CD4-positive, alpha-beta T cell treated with Interleukin-2 at 100 ng/mL for 4 hours (primary cell): ENCODE measurements at regions not wholly inside any gene's neighbourhood (a gene's known extent, or its start where the extent isn't known, plus 50 kb on each side); places are given as distances from the start of the nearest gene placed in this dataset.

Experiments
- DNase-seq: peaks from one replicate; pipeline ENCODE4 v3.0.0-alpha.2; 2020; ENCODE audit warnings: low spot score

DNA sequence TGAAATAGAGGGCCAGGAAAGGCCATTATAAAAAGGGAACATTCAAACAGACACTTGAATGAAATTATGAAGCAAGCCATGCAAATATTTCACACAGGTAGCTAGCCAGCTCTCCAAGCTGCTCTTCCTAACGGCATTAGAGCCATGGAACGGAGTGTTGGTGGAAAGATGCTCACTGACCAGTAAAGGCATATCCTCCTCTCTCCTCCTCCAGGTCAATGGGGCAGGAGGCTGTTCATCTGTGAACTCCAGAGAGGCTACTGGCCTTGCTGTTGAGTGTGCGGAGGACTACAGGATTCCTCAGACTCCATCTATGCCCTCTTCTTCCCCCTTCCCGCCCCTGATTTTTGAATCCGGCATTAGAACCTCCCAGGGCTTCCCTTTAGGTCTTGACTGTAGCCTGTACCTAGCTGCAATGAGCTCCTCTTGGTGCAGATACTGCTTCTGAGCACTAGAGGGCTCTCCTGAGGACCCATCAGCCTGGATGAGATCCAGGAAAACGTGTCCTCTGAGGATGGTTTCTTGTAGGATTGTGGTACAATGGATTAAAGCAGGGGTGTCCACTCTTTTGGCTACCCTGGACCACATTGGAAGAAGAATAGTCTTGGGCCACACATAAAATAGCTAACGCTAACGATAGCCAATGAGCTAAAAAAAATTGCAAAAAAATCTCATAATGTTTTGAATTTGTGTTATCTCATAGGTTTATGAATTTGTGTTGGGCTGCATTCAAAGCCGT lies 162.2 kb downstream of the SREK1 start:
- peak; percentile 30 for DNase-seq

DNA sequence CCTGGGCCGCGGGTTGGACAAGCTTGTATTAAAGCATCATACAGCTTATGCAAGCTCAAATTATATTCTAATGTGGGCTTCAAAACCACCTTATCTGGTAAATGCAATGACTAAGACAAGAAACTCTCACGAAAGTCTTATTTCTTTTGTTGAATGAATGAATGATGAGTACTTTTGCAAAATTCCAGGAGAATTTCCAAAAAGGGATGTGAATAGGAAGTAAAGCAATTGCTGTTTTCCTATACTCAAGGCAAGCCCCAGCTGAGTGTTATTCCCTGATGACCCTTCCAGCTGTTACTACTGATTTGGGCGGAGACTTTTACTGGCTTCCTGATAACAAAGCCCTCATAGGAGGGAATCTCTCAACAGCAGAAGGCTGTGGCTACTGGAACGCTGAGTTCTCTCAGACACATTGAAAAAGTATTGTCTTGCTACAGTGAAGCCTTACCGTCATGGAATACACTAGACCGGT lies 162.8 kb downstream of the SREK1 start:
- DNase-seq: no peak

DNA sequence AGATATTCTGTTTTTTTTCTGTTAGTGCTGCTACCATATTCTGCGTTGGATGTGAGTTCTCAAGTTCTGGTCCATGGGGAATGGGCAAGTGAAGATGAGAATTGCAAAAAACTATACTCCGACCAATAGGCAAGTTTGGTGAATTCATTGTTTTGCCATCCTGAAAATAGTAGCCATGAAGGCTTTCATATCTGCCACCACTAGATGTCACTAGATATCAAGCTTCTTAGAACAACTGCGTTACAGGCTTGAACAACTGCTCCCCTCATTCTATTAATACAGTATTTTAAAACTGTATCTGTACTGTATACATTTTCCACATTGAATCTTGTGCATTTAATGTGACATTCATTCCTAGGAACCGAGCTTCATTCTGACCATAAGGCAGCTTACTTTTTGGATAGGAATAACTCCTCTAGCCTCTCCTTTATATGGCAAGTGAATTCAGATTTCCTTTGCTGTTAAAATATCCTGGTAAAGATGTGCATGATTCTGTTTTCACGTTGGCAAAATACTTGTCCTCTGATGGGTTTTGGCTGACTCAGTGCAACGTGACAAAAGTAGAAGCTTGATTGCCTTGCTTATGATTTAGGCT lies 163.6 kb downstream of the SREK1 start:
- DNase-seq: peak; percentile 59

DNA sequence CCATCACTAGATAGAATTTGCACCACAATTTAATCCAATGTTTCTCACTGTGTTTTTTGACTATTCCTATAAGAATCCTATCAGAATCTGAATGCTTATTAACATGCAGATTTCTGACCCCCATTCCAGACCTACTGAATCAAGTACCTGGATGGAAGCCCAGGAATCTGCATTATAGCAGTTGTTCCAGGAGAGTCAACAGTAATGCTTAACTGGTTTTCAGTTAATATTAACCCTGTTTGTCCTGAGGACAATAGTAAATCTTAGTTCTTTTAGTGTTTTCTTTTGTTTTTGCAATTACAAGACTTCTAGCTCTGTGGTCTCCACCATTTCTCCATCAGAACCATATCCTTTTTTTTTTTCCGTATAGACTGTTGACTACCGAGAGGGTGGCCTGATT lies 168.2 kb downstream of the SREK1 start:
- DNase-seq: no peak

DNA sequence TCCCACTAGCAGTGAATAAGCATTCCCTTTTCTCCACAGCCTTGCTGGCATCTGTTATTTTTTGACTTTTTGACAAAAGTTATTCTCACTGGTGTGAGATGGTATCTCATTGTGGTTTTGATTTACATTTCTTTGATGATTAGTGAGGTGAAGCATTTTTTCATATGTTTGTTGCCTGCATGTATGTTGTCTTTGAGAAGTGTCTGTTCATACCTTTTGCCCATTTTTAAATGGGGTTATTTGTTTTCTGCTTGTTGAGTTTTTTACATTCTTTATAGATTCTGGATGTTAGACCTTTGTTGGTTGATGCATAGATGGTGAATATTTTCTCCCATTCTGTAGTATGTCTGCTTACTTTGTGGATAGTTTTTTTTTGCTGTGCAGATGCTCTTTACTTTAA lies 171.7 kb downstream of the SREK1 start:
- DNase-seq: no peak

DNA sequence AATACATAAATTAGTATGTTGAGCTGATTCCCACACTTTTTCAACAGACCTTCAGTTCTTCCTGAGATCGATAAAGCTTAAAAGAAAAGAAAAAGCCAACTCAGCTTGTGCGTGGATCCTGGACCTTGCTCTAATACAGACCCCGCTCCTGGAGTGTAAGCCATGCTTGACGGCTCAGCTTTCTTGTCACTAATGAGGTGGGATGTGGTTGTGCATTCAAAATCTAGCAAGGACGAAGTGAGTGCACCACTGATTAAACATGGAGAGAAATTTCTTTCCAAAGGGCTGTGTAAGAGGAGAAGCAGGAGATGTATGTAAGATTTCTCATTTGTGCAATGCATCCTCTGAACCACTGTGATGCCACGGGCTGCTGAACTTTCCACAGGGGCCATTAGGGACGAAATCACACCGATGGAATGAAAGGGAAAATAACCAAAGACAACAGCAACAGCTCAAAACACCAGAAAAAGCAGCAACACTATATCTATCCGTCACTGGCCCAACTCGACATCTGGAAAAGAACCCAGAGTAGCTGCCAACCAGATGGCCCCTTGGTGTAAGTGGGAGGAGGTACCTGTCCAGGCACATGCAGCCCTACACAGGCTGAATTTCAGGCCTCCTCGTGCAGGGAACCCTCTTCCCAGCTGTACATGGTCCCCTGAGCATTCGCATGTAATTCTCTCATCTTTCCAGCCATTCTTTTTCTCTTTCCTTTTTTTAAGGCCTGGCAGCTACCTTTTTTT lies 178.9 kb downstream of the SREK1 start:
- DNase-seq: no peak

DNA sequence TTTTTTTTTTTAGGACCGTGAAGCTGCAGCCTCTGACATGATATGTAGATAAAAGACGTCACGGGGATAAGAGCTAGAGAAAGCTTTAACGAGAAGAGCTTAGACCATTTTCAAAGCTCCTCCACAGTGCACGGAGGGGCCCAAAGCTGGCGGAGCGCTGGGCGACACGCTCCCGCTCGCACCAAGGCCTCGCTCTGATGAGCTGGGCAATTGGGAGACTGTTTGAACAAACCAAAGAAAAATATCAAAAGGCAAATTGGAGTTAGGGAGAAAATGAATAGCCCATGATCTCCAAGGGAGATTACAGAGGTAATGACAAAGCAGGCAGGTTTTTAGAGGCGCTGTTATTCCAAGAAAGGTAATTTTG lies 179.4 kb downstream of the SREK1 start:
- no peak for DNase-seq

DNA sequence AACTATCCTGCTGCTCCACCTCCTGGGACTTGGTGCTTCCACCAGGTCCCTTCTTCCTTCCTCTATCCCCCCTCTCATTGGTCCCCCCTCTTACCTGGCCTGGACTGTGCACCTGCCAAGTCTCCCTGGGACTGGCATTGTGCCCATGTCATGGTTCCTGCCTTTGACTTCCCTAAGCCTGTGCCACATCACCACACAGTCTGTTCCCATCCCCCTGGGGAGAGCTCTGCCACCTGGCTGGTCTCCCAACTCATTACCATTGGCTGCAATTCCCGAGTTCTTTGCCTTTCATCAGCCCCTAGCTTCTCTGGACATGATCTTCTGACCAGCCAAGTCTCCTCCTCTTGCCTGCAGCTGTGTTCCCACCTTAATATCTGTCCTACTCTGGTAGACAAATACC lies 180.3 kb downstream of the SREK1 start:
- DNase-seq: no peak

DNA sequence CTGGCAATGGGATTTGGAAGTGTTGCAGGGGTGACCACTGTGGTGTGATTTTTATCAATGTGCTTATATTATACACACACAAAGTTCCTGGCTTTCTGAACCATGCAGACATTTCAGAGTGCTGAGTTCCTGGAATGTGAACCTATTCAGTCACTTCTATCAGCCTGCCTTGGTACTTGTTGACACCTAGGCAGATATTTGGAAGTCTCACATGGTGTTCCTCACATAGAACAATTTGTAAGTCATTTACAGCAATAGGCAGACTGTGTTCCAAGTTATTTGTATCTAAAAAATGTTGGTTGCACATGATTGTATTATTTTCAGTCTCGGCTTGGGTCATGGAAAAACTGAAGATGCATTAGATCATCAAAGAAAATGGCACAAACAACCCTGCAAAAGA lies 182.2 kb downstream of the SREK1 start:
- DNase-seq: no peak

DNA sequence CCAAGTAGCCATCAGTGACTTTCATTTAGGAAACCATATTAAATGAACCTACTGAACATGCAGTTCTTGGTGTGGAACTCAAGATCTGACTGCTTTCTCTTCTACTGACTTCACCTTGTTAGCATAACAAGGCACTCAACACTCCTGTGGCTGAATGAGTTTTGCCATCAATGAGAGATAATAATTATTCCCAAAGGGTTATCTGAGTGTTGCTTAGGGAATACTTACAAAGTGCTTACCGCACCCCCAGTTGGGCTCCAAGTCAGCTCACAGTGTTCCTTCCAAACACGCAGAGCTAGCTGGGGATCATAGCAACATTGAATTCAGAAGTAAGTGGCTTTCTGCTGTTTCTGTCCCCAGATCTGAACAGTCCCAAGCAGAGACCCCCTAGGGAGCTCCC lies 182.9 kb downstream of the SREK1 start:
- no peak for DNase-seq

DNA sequence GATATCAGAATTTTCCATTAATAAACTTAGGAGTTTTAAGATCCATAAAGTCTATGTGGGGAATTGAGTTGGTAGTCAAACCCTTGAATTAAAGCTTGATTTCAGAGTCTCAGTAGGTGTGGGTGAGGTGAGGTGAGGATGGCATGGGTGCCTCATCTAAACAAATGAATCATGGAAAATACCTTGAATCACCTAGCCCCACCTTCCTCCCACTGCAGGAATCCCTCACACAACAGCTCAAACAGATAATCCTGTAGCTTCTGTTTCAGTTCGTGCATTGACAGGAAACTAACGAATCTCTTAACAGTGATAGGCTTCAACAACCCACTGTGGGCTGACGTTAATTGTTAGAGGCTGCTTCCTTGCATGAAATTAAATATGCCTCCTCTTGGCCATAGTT lies 185.0 kb downstream of the SREK1 start:
- no peak for DNase-seq

DNA sequence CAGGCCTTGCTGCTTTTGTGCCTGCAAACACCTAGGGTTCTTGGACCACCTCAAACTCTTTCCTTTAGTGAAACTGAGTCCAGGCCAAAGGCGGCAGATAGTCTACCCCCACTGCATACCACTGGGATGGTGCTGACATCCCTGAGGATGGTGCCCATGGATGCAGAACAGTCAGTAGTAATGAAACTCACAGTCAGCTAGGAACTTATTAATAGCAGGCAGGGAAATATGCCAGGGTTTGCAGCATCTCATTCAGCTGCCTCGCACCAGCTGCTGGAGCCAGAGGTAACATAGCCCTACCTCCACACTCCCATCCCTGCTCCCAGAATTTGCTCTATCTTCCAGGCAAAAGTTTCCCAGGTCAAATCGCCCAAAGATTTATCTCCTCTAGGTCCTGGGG lies 189.1 kb downstream of the SREK1 start:
- DNase-seq: no peak

DNA sequence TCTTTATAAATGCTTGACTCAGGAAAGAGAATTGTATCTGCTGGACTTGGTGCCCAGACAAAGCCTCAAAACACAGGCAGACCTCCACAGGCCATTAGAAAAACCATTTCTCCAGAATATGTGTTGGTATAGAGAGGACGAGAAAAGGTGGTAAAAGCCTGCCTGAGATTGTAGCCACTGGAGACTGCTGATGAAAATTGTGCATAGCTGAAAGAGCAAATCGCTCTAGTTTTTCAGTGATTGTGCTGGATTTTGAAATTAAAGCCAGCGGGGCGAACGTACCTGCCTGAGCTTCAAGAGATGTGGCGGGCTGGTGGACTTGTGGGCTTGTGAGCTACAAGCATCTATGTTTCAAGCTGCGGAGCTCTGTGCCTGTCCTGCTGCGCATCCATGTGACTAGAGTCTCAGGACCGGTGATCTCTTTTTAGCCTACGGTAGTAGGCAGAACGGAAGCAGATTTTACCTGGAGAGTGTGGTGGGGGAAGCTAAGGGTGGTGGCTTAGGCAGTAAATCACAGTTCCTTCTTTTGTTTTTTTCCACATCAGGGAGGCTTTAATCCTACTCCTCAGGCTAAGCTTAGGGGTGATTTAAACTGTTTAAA lies 193.6 kb downstream of the SREK1 start:
- no peak for DNase-seq

DNA sequence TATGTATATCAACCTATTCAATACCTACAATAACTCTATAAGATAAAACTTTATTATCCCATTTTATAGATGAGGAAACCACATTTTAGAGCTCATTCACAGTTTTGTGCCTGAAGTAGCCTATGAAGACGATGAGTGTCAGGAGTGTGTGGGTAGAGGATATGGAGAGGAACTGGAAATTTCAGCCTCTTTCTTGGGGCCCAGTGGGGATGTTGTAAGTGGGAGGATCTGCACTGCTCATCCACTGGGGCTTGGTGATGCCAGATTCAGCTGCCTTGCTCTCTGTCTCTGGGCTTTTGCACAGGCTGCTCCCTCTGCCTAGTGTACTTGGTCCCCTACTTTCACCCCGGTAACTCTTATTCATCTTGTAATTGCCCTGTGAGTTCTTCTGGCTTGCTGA lies 194.7 kb downstream of the SREK1 start:
- no peak for DNase-seq

DNA sequence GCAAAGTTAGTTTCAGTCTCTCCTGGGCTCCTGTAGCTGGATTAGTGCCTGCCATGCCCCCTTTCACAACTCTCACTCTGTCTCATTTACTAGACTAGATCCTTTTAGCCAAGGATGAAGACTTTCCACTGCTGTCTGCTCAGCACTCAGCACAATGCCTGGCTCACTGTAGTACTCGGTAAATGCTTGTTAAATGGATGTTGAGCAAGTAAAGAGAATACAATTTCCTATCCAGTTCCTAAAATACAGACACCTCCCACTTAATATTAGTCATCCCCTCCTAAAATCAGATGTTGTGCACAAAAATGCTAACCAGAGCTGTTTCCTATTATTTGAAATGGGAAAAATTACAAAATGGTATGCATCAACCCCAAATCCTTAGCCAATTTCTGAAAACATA lies 195.8 kb downstream of the SREK1 start:
- no peak for DNase-seq

DNA sequence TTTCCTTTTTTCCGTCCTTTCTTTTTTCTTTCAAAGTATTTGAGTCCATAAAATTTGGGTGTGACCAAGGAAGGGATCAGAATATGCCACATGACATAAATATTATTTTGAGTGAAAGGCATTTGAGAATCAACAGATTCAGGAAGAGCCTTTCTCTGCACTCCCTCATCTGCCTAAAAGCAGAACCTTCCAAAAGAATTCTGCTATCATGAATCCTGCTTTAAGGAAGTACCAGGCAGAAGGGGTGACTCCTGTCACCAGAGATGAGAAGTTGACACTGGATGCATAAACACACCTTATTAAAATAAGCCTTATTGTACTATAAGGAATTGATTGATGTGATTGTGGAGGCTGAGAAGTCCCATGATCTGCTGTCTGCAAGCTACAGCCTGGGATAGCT lies 196.7 kb downstream of the SREK1 start:
- DNase-seq: no peak

DNA sequence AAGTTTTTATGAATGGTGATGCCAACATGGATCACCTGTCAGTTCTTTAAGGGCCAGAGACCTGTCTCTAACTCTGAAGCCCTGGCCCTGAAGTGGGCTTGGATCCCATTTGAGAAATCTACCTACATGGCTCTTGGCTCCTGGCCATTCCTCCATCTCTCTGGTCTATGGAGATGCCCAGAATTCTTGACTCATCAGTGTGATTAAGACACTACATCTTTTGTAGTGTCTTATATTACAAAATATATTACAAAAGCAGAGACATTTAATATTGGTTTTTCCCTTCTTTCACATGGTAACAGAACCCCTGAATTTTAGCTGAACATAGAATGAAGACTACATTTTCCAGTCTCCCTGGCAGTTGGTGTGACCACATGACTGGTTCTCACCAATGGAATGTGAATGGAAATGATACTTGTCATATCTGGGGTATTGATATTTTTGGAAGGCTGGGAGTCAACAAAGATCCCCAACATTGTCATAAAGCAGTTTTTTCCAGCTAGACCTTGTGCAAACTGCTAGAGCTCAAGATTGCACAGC lies 198.3 kb downstream of the SREK1 start:
- DNase-seq: no peak

DNA sequence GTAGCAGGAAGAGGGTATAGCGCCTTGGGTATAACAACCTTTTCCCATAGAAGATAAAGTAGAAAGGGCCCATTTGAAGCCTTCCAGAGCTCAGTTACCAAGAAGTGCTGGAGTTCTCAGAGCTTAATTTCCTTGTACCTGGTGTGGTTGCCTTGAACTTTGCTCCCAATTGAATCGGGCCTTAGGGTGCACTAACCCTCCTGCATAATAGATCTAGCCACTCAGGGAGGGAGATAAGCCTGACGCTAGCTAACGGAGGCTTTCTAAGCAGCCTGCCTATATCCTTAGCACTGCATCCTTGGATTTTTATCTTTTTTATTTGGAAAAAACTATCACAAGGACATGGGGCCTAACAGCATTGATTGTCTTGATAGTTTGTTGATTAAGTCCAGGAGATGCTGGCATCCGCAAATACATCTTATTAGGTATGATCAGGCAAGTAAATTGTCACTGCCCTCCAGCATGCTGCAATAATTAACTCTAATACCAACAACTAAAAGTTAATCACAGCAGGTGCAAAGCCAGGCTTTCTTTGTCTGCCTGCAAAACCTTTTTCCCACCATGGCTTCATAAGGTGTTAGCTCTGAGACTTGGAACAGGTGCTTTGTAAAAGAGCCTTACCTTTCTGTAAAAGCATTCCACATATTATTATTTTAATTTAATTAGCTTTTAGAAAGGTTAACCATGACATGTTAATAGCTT lies 199.4 kb downstream of the SREK1 start:
- no peak for DNase-seq

DNA sequence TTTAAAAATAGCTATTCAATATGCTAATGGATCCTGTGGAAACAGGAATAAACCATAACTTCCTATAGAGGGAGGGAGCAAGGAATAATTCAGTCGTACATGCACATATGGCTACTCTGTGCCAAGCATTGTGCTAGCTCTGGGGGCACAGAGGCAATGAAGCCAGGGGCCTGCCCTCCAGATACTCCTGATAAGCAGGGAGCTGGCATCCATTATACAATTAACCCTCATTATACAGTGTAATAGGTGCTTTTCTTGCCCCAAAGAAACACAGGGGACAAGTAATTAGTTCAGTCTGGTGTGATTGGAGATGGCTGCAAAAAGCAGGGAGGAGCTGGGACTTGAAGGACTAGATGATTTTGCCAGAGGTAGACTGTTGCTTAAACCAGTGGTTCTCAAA lies 200.4 kb downstream of the SREK1 start:
- DNase-seq: no peak

DNA sequence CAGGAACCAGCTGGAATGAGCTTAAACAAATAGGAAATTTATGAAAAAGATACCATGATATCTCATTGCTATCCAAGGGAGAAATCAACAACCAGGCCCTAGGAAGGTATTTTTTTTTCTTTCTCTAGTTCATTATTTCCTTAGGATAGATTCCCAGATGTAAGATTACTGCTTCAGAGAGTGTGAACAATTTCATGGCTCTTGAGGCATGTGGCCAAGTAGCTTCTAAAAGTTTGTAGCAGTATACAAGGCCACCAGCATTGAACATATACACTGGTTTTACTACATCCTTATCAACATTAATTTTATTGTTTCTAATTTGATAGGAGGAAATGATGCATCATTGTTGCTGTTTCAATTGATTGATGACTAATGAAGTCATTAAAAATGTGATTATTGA lies 201.2 kb downstream of the SREK1 start:
- no peak for DNase-seq

DNA sequence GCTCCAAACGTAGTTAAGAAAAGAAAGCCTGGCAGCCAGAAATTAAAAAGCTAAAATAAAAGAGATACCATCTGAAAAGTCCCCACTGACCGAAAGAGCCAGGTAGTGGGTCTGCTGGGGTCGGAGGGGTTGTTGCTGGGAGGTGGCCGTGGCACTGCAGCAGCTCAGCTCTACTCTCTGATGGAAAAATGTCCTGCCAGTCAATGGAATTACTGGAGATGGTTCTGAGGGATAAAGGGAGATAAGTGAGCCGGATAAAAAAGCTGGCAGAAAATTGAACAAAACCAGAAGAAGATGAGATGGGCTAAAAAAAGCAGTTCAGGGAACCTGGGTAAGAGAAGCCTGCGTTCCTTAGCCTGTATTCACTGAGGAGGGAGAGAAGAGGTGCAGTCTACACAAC lies 202.8 kb downstream of the SREK1 start:
- DNase-seq: no peak
